Mesenchymal stem cell (in vitro differentiated cells and primary cell): ENCODE measurements at regions not wholly inside any gene's neighbourhood (a gene's known extent, or its start where the extent isn't known, plus 50 kb on each side); places are given as distances from the start of the nearest gene placed in this dataset.

ENCODE experiments used
- DNase-seq: peaks from one replicate; pipeline ENCODE4 v3.0.0-alpha.2; 2013
- H2AFZ ChIP-seq: one replicate; pipeline ENCODE4 v1.6.1; 2013; ENCODE audit warnings: low read depth, mild to moderate bottlenecking, control low read depth, inconsistent platforms, low read length, moderate library complexity
- H2AK5ac ChIP-seq: 2 replicates; pipeline ENCODE4 v1.6.1; 2013; ENCODE audit warnings: low read length, moderate library complexity, mild to moderate bottlenecking, inconsistent platforms; ENCODE audit not compliant: severe bottlenecking
- H2BK120ac ChIP-seq: one replicate; pipeline ENCODE4 v1.6.1; 2013; ENCODE audit warnings: low read depth, mild to moderate bottlenecking, inconsistent platforms, low read length, moderate library complexity
- H2BK12ac ChIP-seq, 2 experiments: one replicate each; pipeline ENCODE4 v1.6.1; 2013; ENCODE audit warnings: inconsistent platforms in 2 of 2, low read length in 2 of 2, mild to moderate bottlenecking in 2 of 2, moderate library complexity in 2 of 2, control low read depth in 1 of 2
- H2BK15ac ChIP-seq: one replicate; pipeline ENCODE4 v1.6.1; 2013; ENCODE audit warnings: mild to moderate bottlenecking, low read depth, inconsistent platforms; ENCODE audit not compliant: poor library complexity, severe bottlenecking
- H2BK5ac ChIP-seq: 2 replicates; pipeline ENCODE4 v1.6.1; 2013; ENCODE audit warnings: low read depth, mild to moderate bottlenecking, low read length, control low read depth, inconsistent platforms; ENCODE audit not compliant: poor library complexity, severe bottlenecking
- H3K14ac ChIP-seq, 2 experiments: one replicate each; pipeline ENCODE4 v1.6.1; 2013; ENCODE audit warnings: inconsistent platforms in 2 of 2, low read length in 2 of 2, control low read depth in 1 of 2, mild to moderate bottlenecking in 1 of 2, moderate library complexity in 1 of 2
- H3K18ac ChIP-seq, 2 experiments: one replicate each; pipeline ENCODE4 v1.6.1; 2013; ENCODE audit warnings: inconsistent platforms in 2 of 2, low read length in 2 of 2, control low read depth in 1 of 2, low read depth in 1 of 2, mild to moderate bottlenecking in 1 of 2
- H3K23ac ChIP-seq, 2 experiments: one replicate each; pipeline ENCODE4 v1.6.1; 2013; ENCODE audit warnings: inconsistent platforms in 2 of 2, low read length in 2 of 2, mild to moderate bottlenecking in 2 of 2, moderate library complexity in 2 of 2, control low read depth in 1 of 2
- H3K27ac ChIP-seq: 2 replicates; pipeline ENCODE4 v1.5.1; 2013; ENCODE audit warnings: mild to moderate bottlenecking, moderate library complexity, low read length, control low read depth, inconsistent platforms; ENCODE audit not compliant: poor library complexity, severe bottlenecking
- H3K27me3 ChIP-seq, 2 experiments: 2 replicates each; pipeline versions ENCODE4 v1.6.1 to v1.7.0; 2013; ENCODE audit warnings: low read length in 2 of 2, mild to moderate bottlenecking in 2 of 2, moderate library complexity in 2 of 2, control low read depth in 1 of 2, inconsistent platforms in 1 of 2; ENCODE audit not compliant: control insufficient read depth in 1 of 2, insufficient read depth in 1 of 2
- H3K36me3 ChIP-seq, 2 experiments: 2 replicates each; pipeline versions ENCODE4 v1.6.1 to v1.7.0; 2013; ENCODE audit warnings: low read length in 2 of 2, control low read depth in 1 of 2, inconsistent platforms in 1 of 2, low read depth in 1 of 2, mild to moderate bottlenecking in 1 of 2; ENCODE audit not compliant: insufficient read depth in 2 of 2, control insufficient read depth in 1 of 2
- H3K4ac ChIP-seq, 2 experiments: one replicate each; pipeline ENCODE4 v1.6.1; 2013; ENCODE audit warnings: inconsistent platforms in 2 of 2, low read length in 2 of 2, mild to moderate bottlenecking in 2 of 2, moderate library complexity in 2 of 2, control low read depth in 1 of 2, low read depth in 1 of 2
- H3K4me1 ChIP-seq: 2 replicates; pipeline ENCODE4 v1.6.1; 2013; ENCODE audit warnings: low read depth, low read length, control low read depth; ENCODE audit not compliant: control insufficient read depth, insufficient read depth
- H3K4me2 ChIP-seq: 2 replicates; pipeline ENCODE4 v1.6.1; 2013; ENCODE audit warnings: low read length, mild to moderate bottlenecking, inconsistent platforms; ENCODE audit not compliant: poor library complexity, severe bottlenecking
- H3K4me3 ChIP-seq, 2 experiments: 2 replicates each; pipeline versions ENCODE4 v1.5.1 to v1.7.0; 2013; ENCODE audit warnings: low read length in 2 of 2, mild to moderate bottlenecking in 2 of 2, control low read depth in 1 of 2, low read depth in 1 of 2; ENCODE audit not compliant: insufficient read depth in 1 of 2
- H3K79me1 ChIP-seq: replicated peaks from 2 replicates; pipeline ENCODE4 v1.6.1; 2013; ENCODE audit warnings: mild to moderate bottlenecking, control low read depth, low read length, inconsistent platforms; ENCODE audit not compliant: poor library complexity, severe bottlenecking
- H3K9ac ChIP-seq: 2 replicates; pipeline ENCODE4 v1.7.0; 2013; ENCODE audit warnings: mild to moderate bottlenecking, low read length, moderate library complexity
- H3K9me3 ChIP-seq: 2 replicates; pipeline ENCODE4 v1.7.0; 2013; ENCODE audit warnings: mild to moderate bottlenecking, low read length; ENCODE audit not compliant: control insufficient read depth
- H4K8ac ChIP-seq: one replicate; pipeline ENCODE4 v1.6.1; 2013; ENCODE audit warnings: inconsistent platforms, mild to moderate bottlenecking, low read length, moderate library complexity
- H4K91ac ChIP-seq: one replicate; pipeline ENCODE4 v1.6.1; 2013; ENCODE audit warnings: mild to moderate bottlenecking, low read length, inconsistent platforms
- WGBS: methylation state at CpG from one replicate; pipeline ENCODE4 v1.1.7; 2013; ENCODE audit warnings: mixed read lengths; 5-methylcytosine and 5-hydroxymethylcytosine counted together

DNA sequence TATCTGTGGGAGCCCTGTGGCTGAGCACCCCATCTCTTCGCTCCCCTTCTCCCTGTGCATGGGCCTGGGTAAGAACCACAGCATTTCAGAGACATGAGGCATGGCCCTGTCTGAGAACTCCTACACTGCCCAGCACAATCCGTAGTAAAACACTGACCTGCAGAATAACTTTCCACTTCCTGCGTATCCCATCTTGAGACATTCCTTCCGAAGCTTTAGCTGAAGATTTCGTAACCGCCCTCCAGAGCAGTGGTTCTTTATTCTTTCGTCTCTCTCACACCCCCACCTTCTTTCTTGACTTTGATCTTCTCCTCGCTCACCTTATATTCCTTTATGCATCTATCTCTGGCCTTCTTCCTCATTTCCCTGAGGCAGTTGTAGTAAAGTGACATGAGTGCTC is 381.1 kb downstream of the HRH4 start:
- H2AFZ ChIP-seq: no peak overlapping the region
- H2BK120ac ChIP-seq: no peak overlapping the region
- H3K36me3 ChIP-seq: no peaks in the 10 kb centered on the region
- H3K4ac ChIP-seq: no peak overlapping the region
- H4K91ac ChIP-seq: no peak overlapping the region
- no peaks in the 10 kb centered on the region for H3K4me1 ChIP-seq
- no peak overlapping the region for H2BK15ac ChIP-seq
- 66% methylated on average over 8 of the region's 8 CpGs for WGBS
- no peak overlapping the region for H3K14ac ChIP-seq
- H2BK12ac ChIP-seq: no peak overlapping the region
- peaks cover 4 to 12% of the 10 kb centered on the region in 2 experiments for H3K27me3 ChIP-seq
- H3K27ac ChIP-seq: no peak overlapping the region
- H3K4me2 ChIP-seq: no peak overlapping the region
- H3K79me1 ChIP-seq: no peaks in the 10 kb centered on the region
- no peak overlapping the region for H3K23ac ChIP-seq
- no peak overlapping the region for H2BK5ac ChIP-seq
- no peak overlapping the region for H3K4me3 ChIP-seq
- H3K9me3 ChIP-seq: no peaks in the 10 kb centered on the region
- no peak overlapping the region for H4K8ac ChIP-seq
- peak; percentile 35 for DNase-seq
- H2AK5ac ChIP-seq: no peak overlapping the region
- H3K18ac ChIP-seq: no peak overlapping the region
- H3K9ac ChIP-seq: no peak overlapping the region

DNA sequence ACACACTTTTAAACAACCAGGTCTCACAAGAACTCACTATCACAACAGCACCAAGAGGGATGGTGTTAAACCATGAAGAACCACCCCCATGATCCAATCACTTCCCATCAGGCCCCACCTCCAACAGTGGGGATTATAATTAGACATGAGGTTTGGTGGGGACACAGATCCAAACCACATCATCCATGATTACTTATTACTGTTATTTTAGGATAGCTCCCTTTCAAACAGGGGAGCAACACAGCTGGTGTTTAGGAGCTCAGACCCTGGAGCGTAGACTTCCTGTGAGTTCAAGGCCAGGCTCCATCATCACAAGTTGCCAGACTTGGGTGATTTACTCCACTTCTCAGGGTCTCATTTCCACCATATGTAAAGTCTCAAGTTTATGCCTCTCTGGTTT is 382.7 kb downstream of the HRH4 start:
- Histone ChIP-seq H3K4me3 (no peak overlapping the region), H3K27me3 (peaks cover 9 to 22% of the 10 kb centered on the region in 2 experiments), H2BK5ac (no peak overlapping the region), H3K36me3 (no peaks in the 10 kb centered on the region), H3K23ac (no peak overlapping the region), H3K9ac (no peak overlapping the region), H2BK12ac (no peak overlapping the region), H3K14ac (no peak overlapping the region), H3K9me3 (no peaks in the 10 kb centered on the region), H2AK5ac (no peak overlapping the region), H3K79me1 (no peaks in the 10 kb centered on the region), H2BK15ac (no peak overlapping the region), H3K4me2 (no peak overlapping the region), H2BK120ac (no peak overlapping the region), H4K8ac (no peak overlapping the region), H3K27ac (no peak overlapping the region), H2AFZ (no peak overlapping the region), H3K4ac (no peak overlapping the region), H4K91ac (no peak overlapping the region), H3K18ac (no peak overlapping the region), H3K4me1 (no peaks in the 10 kb centered on the region)
- DNase-seq: no peak
- 82% methylated on average over 1 of the region's 1 CpG for WGBS

DNA sequence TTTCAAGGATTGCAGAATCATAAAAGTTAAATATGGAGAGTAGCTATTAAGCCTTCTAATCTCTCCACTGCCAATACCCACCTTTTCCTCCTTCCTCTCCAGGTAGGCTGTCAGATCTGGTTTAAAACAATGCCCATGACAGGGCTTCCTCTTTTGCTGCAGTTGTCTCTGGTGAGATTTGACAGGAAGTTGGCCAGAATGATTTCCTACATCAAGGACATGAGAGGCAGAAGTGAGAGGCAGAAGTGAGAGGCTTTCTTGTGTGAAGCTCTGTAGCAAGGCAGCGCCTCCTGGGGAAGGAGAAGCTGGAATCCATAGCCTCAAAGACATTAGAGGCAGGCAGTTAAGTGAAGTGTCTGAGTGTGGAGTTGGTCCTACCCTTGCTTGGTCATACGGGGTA is 385.7 kb downstream of the HRH4 start:
- WGBS: 87% methylated on average over 2 of the region's 2 CpGs
- no peak overlapping the region for H4K91ac ChIP-seq
- H2AFZ ChIP-seq: no peak overlapping the region
- H3K14ac ChIP-seq: no peak overlapping the region
- H3K27ac ChIP-seq: no peak overlapping the region
- H4K8ac ChIP-seq: no peak overlapping the region
- no peaks in the 10 kb centered on the region for H3K36me3 ChIP-seq
- DNase-seq: no peak
- no peaks in the 10 kb centered on the region for H3K9me3 ChIP-seq
- H3K9ac ChIP-seq: no peak overlapping the region
- H2BK15ac ChIP-seq: no peak overlapping the region
- H2BK5ac ChIP-seq: no peak overlapping the region
- H3K4me2 ChIP-seq: no peak overlapping the region
- H3K4me3 ChIP-seq: no peak overlapping the region
- no peak overlapping the region for H3K23ac ChIP-seq
- H3K4me1 ChIP-seq: no peaks in the 10 kb centered on the region
- no peaks in the 10 kb centered on the region for H3K79me1 ChIP-seq
- H2BK120ac ChIP-seq: no peak overlapping the region
- no peak overlapping the region for H3K4ac ChIP-seq
- no peak overlapping the region for H2AK5ac ChIP-seq
- H3K27me3 ChIP-seq: peaks cover 26 to 44% of the 10 kb centered on the region in 2 experiments
- H3K18ac ChIP-seq: no peak overlapping the region
- H2BK12ac ChIP-seq: no peak overlapping the region

DNA sequence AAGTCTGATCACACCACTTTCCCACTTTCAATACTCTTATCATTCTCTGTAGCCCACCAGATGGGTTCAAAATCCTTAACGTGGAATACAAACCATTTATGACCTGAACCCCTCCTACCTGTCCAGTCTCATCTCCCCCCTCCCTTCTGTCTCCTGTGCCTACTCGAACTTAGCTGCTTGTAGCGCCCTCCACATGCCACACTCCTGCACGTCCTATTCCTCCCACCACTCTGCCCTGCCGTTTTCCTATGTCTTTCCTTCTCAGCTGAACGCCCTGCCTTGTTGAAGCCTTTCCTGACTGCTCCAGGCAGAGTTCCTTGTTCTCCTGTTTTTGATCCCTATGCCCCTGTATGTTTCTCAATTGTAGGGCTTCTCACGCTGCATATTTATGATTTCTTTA is 390.1 kb downstream of the HRH4 start:
- Histone ChIP-seq H3K27me3 (peaks cover 29 to 41% of the 10 kb centered on the region in 2 experiments), H3K79me1 (no peaks in the 10 kb centered on the region), H2BK15ac (no peak overlapping the region), H4K91ac (no peak overlapping the region), H2BK12ac (no peak overlapping the region), H3K4me3 (no peak overlapping the region), H3K27ac (no peak overlapping the region), H3K9me3 (no peaks in the 10 kb centered on the region), H2BK5ac (no peak overlapping the region), H3K4me2 (no peak overlapping the region), H3K18ac (no peak overlapping the region), H3K14ac (peak overlapping the region in 1 of 2 experiments; percentile 53), H3K9ac (no peak overlapping the region), H2AFZ (no peak overlapping the region), H3K23ac (no peak overlapping the region), H2BK120ac (no peak overlapping the region), H2AK5ac (no peak overlapping the region), H3K4ac (no peak overlapping the region), H3K4me1 (no peaks in the 10 kb centered on the region), H3K36me3 (no peaks in the 10 kb centered on the region), H4K8ac (no peak overlapping the region)
- no peak for DNase-seq
- 81% methylated on average over 7 of the region's 7 CpGs for WGBS
